IPS-15b (cell line): ENCODE measurements at regions not wholly inside any gene's neighbourhood (a gene's known extent, or its start where the extent isn't known, plus 50 kb on each side); places are given as distances from the start of the nearest gene placed in this dataset.
"Not testable (repeated sequence)": the region's sequence is repeated elsewhere in the genome, so short reads cannot be mapped to it uniquely, and the experiment has no call there.

ENCODE experiments used
- H3K27me3 ChIP-seq: one replicate; pipeline ENCODE4 v1.6.1; 2013; ENCODE audit warnings: low read length; ENCODE audit not compliant: control insufficient read depth, insufficient read depth
- H3K36me3 ChIP-seq: one replicate; pipeline ENCODE4 v1.6.1; 2013; ENCODE audit warnings: low read length; ENCODE audit not compliant: control insufficient read depth, insufficient read depth
- H3K4me1 ChIP-seq: one replicate; pipeline ENCODE4 v1.6.1; 2013; ENCODE audit warnings: mild to moderate bottlenecking, low read length; ENCODE audit not compliant: control insufficient read depth, insufficient read depth
- H3K4me3 ChIP-seq: one replicate; pipeline ENCODE4 v1.5.1; 2013; ENCODE audit warnings: low read depth, low read length
- H3K9ac ChIP-seq: one replicate; pipeline ENCODE4 v1.6.1; 2013; ENCODE audit warnings: low read depth, mild to moderate bottlenecking, low read length
- H3K9me3 ChIP-seq: one replicate; pipeline ENCODE4 v1.6.1; 2013; ENCODE audit warnings: mild to moderate bottlenecking, low read length; ENCODE audit not compliant: control insufficient read depth, insufficient read depth

DNA sequence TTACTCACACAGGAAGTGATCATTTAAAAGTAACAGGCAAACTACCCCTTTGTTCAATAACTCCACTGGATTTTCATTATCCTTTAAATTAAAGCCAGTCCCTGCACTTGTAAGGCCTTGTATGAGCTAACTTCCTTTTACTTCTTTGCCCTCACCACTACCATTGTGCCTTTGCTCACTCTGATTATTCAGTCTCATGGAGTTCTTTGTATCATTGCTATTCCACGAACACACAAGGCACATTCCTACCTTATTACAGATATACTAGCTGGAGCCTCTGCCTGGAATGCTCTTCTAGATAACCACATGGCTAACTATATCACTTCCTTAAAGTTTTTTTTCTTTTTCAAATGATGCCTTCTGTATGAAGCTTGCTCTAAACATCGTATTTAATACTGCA lies 748.6 kb upstream of the HS3ST5 start:
- no peaks in the 10 kb centered on the region for H3K9me3 ChIP-seq
- H3K4me3 ChIP-seq: no peak overlapping the region
- no peaks in the 10 kb centered on the region for H3K4me1 ChIP-seq

DNA sequence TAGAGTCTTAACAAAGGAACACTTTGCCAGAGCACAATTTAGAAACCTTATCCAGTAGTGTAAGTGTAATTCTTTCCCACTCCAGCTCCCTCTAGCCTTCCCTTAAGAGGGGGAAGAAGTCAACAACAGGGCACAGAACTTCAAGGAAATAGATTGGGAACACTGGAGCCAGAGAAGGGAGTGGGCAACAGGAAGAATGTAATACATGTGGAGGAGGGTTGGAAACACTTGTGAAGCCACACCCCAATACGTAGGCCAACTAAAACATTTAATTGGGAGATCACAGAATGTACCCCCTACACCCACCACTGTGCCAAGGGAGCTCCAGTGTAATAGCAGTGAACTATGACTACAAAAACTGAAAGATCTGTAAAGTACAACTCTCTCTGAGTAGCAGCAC lies 735.7 kb upstream of the HS3ST5 start:
- no peaks in the 10 kb centered on the region for H3K36me3 ChIP-seq
- H3K9ac ChIP-seq: no peak overlapping the region
- H3K4me1 ChIP-seq: no peaks in the 10 kb centered on the region

More for the DNA sequence above, 748.6 kb upstream of the HS3ST5 start:
- no peaks in the 10 kb centered on the region for H3K36me3 ChIP-seq
- no peak overlapping the region for H3K9ac ChIP-seq
- no peaks in the 10 kb centered on the region for H3K27me3 ChIP-seq

DNA sequence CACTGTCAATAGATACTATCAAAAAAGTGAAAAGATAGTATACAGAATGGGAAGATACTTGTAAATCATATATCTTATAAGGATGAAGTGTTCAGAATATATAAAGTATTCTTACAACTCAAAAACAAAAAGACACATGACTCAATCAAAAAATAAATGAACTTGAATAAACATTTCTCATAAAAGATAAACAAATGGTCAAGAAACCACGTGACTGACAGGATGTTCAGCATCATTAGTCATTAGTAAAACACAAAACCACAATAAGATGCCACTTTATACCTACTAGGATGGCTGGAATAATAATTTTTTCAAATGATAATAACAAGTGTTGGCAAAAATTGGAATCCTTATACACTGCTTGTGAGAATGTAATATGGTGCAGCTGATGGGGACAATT lies 729.1 kb upstream of the HS3ST5 start:
- Histone ChIP-seq H3K36me3 (no peaks in the 10 kb centered on the region), H3K27me3 (no peaks in the 10 kb centered on the region), H3K4me3 (no peak overlapping the region), H3K9me3 (no peaks in the 10 kb centered on the region), H3K9ac (no peak overlapping the region), H3K4me1 (no peaks in the 10 kb centered on the region)

More for the DNA sequence above, 735.7 kb upstream of the HS3ST5 start:
- no peaks in the 10 kb centered on the region for H3K9me3 ChIP-seq
- H3K27me3 ChIP-seq: no peaks in the 10 kb centered on the region
- no peak overlapping the region for H3K4me3 ChIP-seq

DNA sequence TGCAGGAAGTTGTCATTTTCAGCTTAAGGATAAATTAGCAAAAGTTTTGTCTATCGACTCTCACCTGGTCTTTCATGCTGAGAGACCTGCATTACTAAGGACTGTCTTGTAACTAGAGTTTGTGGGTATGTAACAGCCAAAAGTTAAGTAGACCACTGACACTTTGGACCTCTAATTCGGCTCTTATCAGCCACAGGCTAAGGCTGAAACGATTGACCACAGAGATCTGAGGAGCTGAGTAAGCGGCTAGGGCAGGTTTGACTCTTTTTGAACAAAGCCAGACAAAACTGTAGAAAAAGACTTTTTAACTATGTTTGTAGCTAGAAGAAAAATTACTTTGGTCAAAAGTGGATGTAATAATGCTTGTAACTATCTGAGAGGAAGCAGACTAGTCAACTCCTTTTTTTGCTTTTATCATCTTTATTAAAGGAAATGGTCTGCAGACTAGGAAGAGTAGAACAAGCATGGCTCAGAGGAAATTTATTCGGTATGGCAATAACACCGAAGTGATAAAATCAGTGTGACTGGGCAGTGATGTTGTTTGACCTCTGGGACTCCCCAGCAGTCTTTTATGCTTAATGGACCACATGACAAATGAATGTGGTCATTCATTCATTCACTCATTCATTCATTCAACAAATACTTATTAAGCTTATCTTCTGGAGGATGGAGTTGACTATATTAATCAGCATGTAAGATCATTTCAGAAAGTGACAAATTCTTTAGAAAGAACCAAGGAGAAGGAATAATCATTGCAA lies 725.0 kb upstream of the HS3ST5 start:
- Histone ChIP-seq H3K9me3 (no peaks in the 10 kb centered on the region), H3K4me3 (no peak overlapping the region), H3K9ac (no peak overlapping the region), H3K4me1 (no peaks in the 10 kb centered on the region), H3K36me3 (no peaks in the 10 kb centered on the region), H3K27me3 (no peaks in the 10 kb centered on the region)

DNA sequence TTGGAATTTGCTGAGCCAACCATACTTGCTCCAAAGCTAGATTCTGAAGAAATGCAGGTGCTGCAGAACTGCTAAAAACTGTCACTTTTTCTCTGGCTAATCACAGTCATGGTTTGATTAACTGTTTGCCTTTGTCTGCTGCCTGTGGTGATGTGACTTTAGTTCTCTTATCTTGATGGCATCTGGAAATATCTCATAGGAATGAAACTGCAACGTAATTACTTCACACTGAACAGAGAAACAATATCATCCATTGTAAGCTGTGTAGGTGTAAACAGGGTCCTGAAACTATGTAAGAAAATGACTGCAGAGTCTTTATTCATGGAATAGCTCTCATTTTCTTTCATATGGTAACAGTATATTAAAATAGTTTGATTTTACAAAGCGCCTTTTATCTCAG lies 721.9 kb upstream of the HS3ST5 start:
- Histone ChIP-seq H3K9ac (no peak overlapping the region), H3K4me3 (no peak overlapping the region), H3K36me3 (no peaks in the 10 kb centered on the region), H3K9me3 (no peaks in the 10 kb centered on the region), H3K27me3 (no peaks in the 10 kb centered on the region), H3K4me1 (no peaks in the 10 kb centered on the region)

DNA sequence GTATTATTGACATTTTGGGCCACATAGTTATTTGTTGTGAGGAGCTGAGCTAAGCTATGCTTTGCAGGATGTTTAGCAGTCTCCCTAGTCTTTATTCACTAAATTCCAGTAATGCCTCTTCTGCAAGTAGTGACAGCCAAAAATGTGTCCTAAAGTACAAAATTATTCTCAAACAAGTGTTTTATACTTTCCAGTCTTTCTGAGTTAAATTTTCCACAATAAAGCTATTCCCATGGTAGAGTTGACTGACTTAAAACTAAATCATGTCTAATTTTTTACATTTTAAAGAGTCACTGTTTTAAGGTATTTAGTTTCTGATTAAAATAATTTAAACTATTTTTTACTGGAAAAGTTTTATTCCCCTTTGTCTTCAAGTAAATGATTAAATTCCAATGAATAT lies 717.8 kb upstream of the HS3ST5 start:
- Histone ChIP-seq H3K4me3 (no peak overlapping the region), H3K4me1 (no peaks in the 10 kb centered on the region), H3K9me3 (no peaks in the 10 kb centered on the region), H3K27me3 (peaks cover 13% of the 10 kb centered on the region), H3K36me3 (no peaks in the 10 kb centered on the region), H3K9ac (no peak overlapping the region)

DNA sequence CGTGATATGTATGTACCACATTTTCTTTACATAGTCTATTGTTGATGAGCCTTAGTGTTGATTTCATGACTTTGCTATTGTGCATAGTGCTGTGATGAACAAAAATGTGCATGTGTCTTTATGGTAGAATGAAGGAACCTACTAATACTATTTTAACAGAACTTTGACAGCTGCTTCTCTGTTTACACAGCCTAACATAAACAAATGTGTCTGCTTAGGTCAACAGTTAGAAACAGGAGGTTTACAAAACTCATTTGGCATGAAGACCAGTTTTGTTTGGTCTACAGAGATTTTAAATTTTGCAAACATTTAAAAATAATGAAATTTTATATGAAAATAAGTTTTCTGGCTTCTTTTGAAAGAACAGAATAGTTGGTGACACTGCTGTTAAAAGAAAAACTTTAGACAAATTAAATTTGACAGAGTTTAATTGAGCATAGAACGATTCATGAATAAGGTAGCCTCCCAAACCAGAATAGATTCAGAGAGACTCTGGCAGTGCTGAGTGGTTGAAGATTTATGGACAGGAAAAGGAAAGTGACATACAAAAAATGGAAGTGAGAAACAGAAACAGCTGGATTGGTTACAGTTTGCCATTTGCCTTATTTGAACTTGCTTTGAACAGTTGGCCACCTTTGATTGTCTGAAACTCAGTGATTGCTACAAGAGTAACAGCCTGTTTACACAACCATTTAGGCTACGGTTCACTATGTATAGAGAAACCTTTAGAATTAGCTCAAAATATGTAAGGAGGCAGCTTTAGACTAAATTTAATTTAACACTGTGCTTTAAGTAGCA lies 715.8 kb upstream of the HS3ST5 start:
- Histone ChIP-seq H3K9me3 (no peaks in the 10 kb centered on the region), H3K4me1 (no peaks in the 10 kb centered on the region), H3K9ac (no peak overlapping the region), H3K4me3 (no peak overlapping the region), H3K27me3 (peaks cover 28% of the 10 kb centered on the region), H3K36me3 (no peaks in the 10 kb centered on the region)

DNA sequence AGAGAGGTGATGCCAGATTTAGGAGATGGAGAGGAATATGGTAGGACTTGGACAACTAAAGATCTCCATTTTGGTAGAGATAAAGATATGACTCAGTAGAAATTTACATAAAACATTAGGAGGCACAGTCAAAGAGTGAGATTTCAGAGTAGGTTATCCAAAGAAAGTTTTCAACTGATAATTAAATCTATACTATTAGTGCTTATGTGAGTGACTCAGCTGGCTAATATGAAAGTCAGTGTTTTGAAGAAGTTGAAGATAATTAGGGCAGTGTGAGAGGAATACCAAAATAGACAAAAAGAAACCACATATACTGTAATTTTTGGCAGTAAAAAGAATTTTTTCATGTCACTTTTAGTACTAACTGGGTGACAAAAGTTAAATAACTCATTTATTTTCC lies 712.8 kb upstream of the HS3ST5 start:
- no peak overlapping the region for H3K9ac ChIP-seq
- H3K4me3 ChIP-seq: no peak overlapping the region
- H3K27me3 ChIP-seq: peaks cover 47% of the 10 kb centered on the region
- H3K36me3 ChIP-seq: no peaks in the 10 kb centered on the region
- no peaks in the 10 kb centered on the region for H3K9me3 ChIP-seq
- no peaks in the 10 kb centered on the region for H3K4me1 ChIP-seq

DNA sequence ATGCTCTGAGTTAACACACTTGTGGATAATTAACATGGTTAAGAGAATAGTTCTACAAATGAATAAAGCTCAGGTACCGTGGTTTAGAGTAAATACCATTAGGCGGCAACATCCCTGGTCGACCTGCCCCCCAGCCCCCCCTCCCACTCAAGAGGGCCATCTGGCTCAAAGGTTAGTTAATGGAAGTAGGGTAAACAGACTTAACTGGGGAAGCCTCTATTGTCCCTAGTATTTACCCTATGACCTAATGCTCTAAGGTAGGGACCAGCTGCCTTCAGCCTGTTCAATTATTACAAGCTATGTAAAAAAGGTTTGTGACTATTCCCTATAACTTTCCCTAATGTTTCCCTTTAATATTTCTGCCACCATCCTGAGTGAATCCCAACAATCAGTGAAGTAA lies 711.4 kb upstream of the HS3ST5 start:
- peaks cover 47% of the 10 kb centered on the region for H3K27me3 ChIP-seq
- not testable (repeated sequence) for H3K4me1 ChIP-seq, H3K9ac ChIP-seq, H3K9me3 ChIP-seq, H3K4me3 ChIP-seq, H3K36me3 ChIP-seq

DNA sequence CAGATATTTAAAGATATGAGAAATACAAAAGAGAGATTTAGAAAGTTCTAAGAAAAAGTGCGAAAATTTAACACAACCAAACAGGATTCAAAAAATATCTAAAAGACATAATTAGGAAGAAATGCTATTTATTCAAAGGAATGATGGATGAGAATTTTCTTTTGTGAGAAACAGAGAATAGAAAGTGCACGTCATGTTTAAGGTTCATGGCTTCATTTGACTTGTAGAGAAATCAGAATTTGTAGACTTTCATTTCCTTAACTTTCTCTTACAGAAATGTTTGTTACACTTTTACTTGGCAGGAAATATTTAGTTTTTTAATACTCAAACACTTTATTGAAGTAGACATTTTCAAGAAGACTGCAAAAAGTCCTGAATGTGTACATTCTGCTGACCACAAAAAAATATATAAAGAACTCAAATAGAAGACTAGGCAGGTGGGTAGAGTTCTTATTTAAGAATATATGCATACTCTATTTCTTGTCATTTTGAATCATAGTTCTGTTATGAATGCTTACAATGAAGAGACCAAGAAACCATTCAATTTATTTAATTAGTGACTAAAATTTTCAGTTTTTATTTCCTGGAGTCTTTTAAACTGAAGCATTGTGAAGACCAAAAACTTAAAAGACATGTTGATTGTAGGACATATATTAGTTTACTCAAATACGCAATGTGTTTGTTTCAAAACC lies 710.5 kb upstream of the HS3ST5 start:
- Histone ChIP-seq H3K27me3 (peaks cover 47% of the 10 kb centered on the region), H3K9ac (no peak overlapping the region), H3K4me3 (no peak overlapping the region), H3K4me1 (no peaks in the 10 kb centered on the region), H3K9me3 (no peaks in the 10 kb centered on the region), H3K36me3 (no peaks in the 10 kb centered on the region)

DNA sequence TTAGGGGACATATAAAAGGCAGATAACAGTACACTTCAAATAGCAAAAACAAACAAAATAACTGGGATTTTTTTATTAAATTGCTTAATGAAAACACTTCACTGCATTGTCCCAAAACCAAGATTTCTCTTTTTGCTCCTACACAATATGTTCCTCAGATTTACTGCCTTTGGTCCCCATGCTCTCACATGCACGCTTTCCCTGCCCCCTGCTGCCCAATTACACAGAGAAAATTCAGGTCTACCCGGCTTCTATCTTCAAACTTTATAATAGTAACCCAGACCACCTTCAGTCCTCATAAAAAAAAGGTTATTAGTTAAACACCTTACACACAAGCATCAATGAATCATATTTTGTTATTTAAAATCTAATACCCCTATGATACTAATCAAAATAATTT lies 673.8 kb upstream of the HS3ST5 start:
- H3K9me3 ChIP-seq: no peaks in the 10 kb centered on the region
- no peaks in the 10 kb centered on the region for H3K4me1 ChIP-seq
- H3K4me3 ChIP-seq: no peak overlapping the region
- no peak overlapping the region for H3K9ac ChIP-seq
- H3K36me3 ChIP-seq: no peaks in the 10 kb centered on the region
- H3K27me3 ChIP-seq: no peaks in the 10 kb centered on the region
